GM19043 (cell line): ENCODE measurements at regions not wholly inside any gene's neighbourhood (a gene's known extent, or its start where the extent isn't known, plus 50 kb on each side); places are given as distances from the start of the nearest gene placed in this dataset.

Experiments
- ATAC-seq: cut with Tn5 transposase; IDR thresholded peaks from one replicate; pipeline ENCODE4 v1.9.1; 2021; ENCODE audit warnings: low read depth; ENCODE audit not compliant: unreplicated experiment

GRCh38 chr1:214923278-214923915 lies 159.1 kb upstream of the KCNK2 start:
- ATAC-seq = no peak

GRCh38 chr1:214927796-214928195 lies 154.7 kb upstream of the KCNK2 start:
- ATAC-seq = no peak

GRCh38 chr1:214928574-214928973 lies 154.0 kb upstream of the KCNK2 start:
- no peak for ATAC-seq

GRCh38 chr1:214933375-214933774 lies 149.2 kb upstream of the KCNK2 start:
- ATAC-seq = no peak

- ATAC-seq = no peak
These were observed 148.5 kb upstream of the KCNK2 start for GRCh38 chr1:214934045-214934444.

- ATAC-seq = no peak
These were observed 147.3 kb upstream of the KCNK2 start for GRCh38 chr1:214935258-214935657.

GRCh38 chr1:214939180-214939579 lies 143.4 kb upstream of the KCNK2 start:
- ATAC-seq = no peak

GRCh38 chr1:214941061-214941460 lies 141.5 kb upstream of the KCNK2 start:
- ATAC-seq = no peak

GRCh38 chr1:214943054-214943453 lies 139.5 kb upstream of the KCNK2 start:
- no peak for ATAC-seq

- ATAC-seq = no peak
These were observed 135.9 kb upstream of the KCNK2 start for GRCh38 chr1:214946615-214947014.

GRCh38 chr1:214952648-214953047 lies 129.9 kb upstream of the KCNK2 start:
- no peak for ATAC-seq

GRCh38 chr1:214953901-214954616 lies 128.5 kb upstream of the KCNK2 start:
- no peak for ATAC-seq

- ATAC-seq = no peak
These were observed 128.0 kb upstream of the KCNK2 start for GRCh38 chr1:214954617-214954949.

- ATAC-seq = no peak
These were observed 125.0 kb upstream of the KCNK2 start for GRCh38 chr1:214957330-214958137.

GRCh38 chr1:214958486-214958885 lies 124.1 kb upstream of the KCNK2 start:
- no peak for ATAC-seq

- no peak for ATAC-seq
These were observed 116.2 kb upstream of the KCNK2 start for GRCh38 chr1:214966346-214966745.

- ATAC-seq = no peak
These were observed 114.5 kb upstream of the KCNK2 start for GRCh38 chr1:214967865-214968575.

GRCh38 chr1:214970016-214970415 lies 112.5 kb upstream of the KCNK2 start:
- no peak for ATAC-seq

- ATAC-seq = no peak
These were observed 111.5 kb upstream of the KCNK2 start for GRCh38 chr1:214971071-214971470.

- no peak for ATAC-seq
These were observed 108.5 kb upstream of the KCNK2 start for GRCh38 chr1:214974002-214974401.

- ATAC-seq = no peak
These were observed 105.9 kb upstream of the KCNK2 start for GRCh38 chr1:214976665-214977064.
